HCT116 (cell line): ENCODE measurements at regions not wholly inside any gene's neighbourhood (a gene's known extent, or its start where the extent isn't known, plus 50 kb on each side); places are given as distances from the start of the nearest gene placed in this dataset.

ENCODE experiments used
- ATAC-seq: fragments of 200-7000 bp; cut with Tn5 transposase; 2 replicates; pipeline ENCODE4 v1.9.1; 2020; ENCODE audit warnings: mild to moderate bottlenecking, moderate library complexity
- BruUV-seq: library from RNA; stranded (reverse); fragments of 400-500 nt; replicated peaks from 2 replicates; lab custom pipeline; 2021; lab: Mats Ljungman, UMichigan
- CTCF ChIA-PET: fragments of 300-600 bp; sonication (Branson Sonifier 250); formaldehyde crosslinking; loops from one replicate; lab custom pipeline; 2021; ENCODE audit warnings: antibody characterized with exemption; lab: Charles Lee
- POLR2A ChIA-PET: fragments of 300-600, 350-600 bp; sonication (Branson Sonifier 250); formaldehyde crosslinking; loops from one replicate; lab custom pipeline; 2021; ENCODE audit warnings: antibody characterized with exemption; lab: Charles Lee
- RAD21 ChIA-PET, 2 experiments: fragments of 300-600 bp; sonication (Branson Sonifier 250); formaldehyde crosslinking; loops; one replicate each; lab custom pipeline; 2023; ENCODE audit warnings: low total read pairs in 2 of 2; ENCODE audit not compliant: uncharacterized antibody in 2 of 2, unreplicated experiment in 2 of 2, low non-redundant PET in 1 of 2; lab: Charles Lee
- DNase-seq: peaks from one replicate; pipeline ENCODE4 v3.0.0-alpha.2; 2010; ENCODE audit warnings: low read depth, low spot score
- H2AFZ ChIP-seq: fragments of 200-600 bp; shearing (Covaris generic), sonication (generic); 2 replicates; pipeline ENCODE4 v1.6.1; 2017; ENCODE audit warnings: low read depth, mixed run types, mixed read lengths, antibody characterized with exemption, low read length; ENCODE audit not compliant: poor library complexity, severe bottlenecking
- H3K27ac ChIP-seq: 2 replicates; pipeline ENCODE4 v1.5.1; 2012; ENCODE audit warnings: low read depth, low read length
- H3K27me3 ChIP-seq: fragments of 200-600 bp; sonication (generic); 2 replicates; pipeline ENCODE4 v1.6.1; 2016; ENCODE audit warnings: mixed run types, low read length, mixed read lengths; ENCODE audit not compliant: insufficient read depth
- H3K36me3 ChIP-seq, 2 experiments: fragments of 200-500 bp in 1 of 2; fragments of 200-600 bp in 1 of 2; sonication (Bioruptor generic) in 1 of 2; sonication (generic) in 1 of 2; 2 replicates each; pipeline versions ENCODE4 v1.5.1 to v1.6.1; 2014 to 2016; ENCODE audit warnings: low read length in 2 of 2, inconsistent platforms in 1 of 2, mixed read lengths in 1 of 2, mixed run types in 1 of 2; ENCODE audit not compliant: insufficient read depth in 2 of 2, control insufficient read depth in 1 of 2
- H3K4me1 ChIP-seq, 2 experiments: fragments of 200-600 bp in 1 of 2; sonication (generic) in 1 of 2; 2 replicates each; pipeline versions ENCODE4 v1.5.1 to v1.6.1; 2012 to 2017; ENCODE audit warnings: low read length in 2 of 2, inconsistent platforms in 1 of 2, mild to moderate bottlenecking in 1 of 2, mixed read lengths in 1 of 2, mixed run types in 1 of 2, moderate library complexity in 1 of 2; ENCODE audit not compliant: insufficient read depth in 2 of 2, control insufficient read depth in 1 of 2
- H3K4me2 ChIP-seq: fragments of 200-600 bp; sonication (generic); 2 replicates; pipeline ENCODE4 v1.6.1; 2017; ENCODE audit warnings: mixed run types, low read length, mixed read lengths
- H3K4me3 ChIP-seq, 2 experiments: fragments of 200-600 bp in 1 of 2; sonication (generic) in 1 of 2; replicated peaks in 1 of 2; 2 replicates each; pipeline ENCODE4 v1.5.1; 2011 to 2016; ENCODE audit warnings: low read length in 2 of 2, control low read depth in 1 of 2, low read depth in 1 of 2, mild to moderate bottlenecking in 1 of 2, mixed read lengths in 1 of 2, mixed run types in 1 of 2
- H3K79me2 ChIP-seq: fragments of 200-600 bp; sonication (generic); 2 replicates; pipeline ENCODE4 v1.6.1; 2017; ENCODE audit warnings: mild to moderate bottlenecking, mixed run types, low read length, moderate library complexity, mixed read lengths; ENCODE audit not compliant: insufficient read depth
- H3K9ac ChIP-seq: fragments of 200-600 bp; sonication (generic); 2 replicates; pipeline ENCODE4 v1.6.1; 2016; ENCODE audit warnings: low read length, mixed read lengths
- H3K9me2 ChIP-seq: fragments of 200-600 bp; sonication (generic), shearing (Covaris generic); 2 replicates; pipeline ENCODE4 v1.6.1; 2017; ENCODE audit warnings: mixed run types, mild to moderate bottlenecking, moderate library complexity; ENCODE audit not compliant: insufficient read depth
- H3K9me3 ChIP-seq, 2 experiments: fragments of 200-500 bp in 1 of 2; fragments of 200-600 bp in 1 of 2; sonication (Bioruptor generic) in 1 of 2; sonication (generic) in 1 of 2; 2 replicates each; pipeline ENCODE4 v1.6.1; 2014 to 2017; ENCODE audit warnings: low read length in 2 of 2, mixed read lengths in 2 of 2, inconsistent platforms in 1 of 2, low read depth in 1 of 2, mild to moderate bottlenecking in 1 of 2, mixed run types in 1 of 2, moderate library complexity in 1 of 2; ENCODE audit not compliant: control insufficient read depth in 1 of 2, insufficient read depth in 1 of 2
- H4K20me1 ChIP-seq: fragments of 200-600 bp; sonication (generic), shearing (Covaris generic); 2 replicates; pipeline ENCODE4 v1.6.1; 2017; ENCODE audit warnings: mixed run types, mild to moderate bottlenecking, moderate library complexity; ENCODE audit not compliant: insufficient read depth
- CEBPB ChIP-seq: IDR thresholded peaks from 2 replicates; pipeline ENCODE4 v1.6.1; 2012; ENCODE audit warnings: low read depth
- POLR2AphosphoS5 ChIP-seq: IDR thresholded peaks from 2 replicates; pipeline ENCODE4 v1.6.1; 2011; ENCODE audit warnings: mild to moderate bottlenecking, low read depth, low read length, moderate library complexity
- RAD21 ChIP-seq: IDR thresholded peaks from 2 replicates; pipeline ENCODE4 v1.6.1; 2012; ENCODE audit warnings: low read depth, mild to moderate bottlenecking
- SP1 ChIP-seq: IDR thresholded peaks from 2 replicates; pipeline ENCODE4 v1.6.1; 2012; ENCODE audit warnings: low read depth
- YY1 ChIP-seq: IDR thresholded peaks from 2 replicates; pipeline ENCODE4 v1.6.1; 2011; ENCODE audit warnings: low read length, low read depth, moderate library complexity, mild to moderate bottlenecking; ENCODE audit not compliant: insufficient replicate concordance; ENCODE audit errors: extremely low read depth
- intact Hi-C: fragments of 100-400 bp; cut with micrococcal nuclease; formaldehyde crosslinking; loops from 2 replicates; pipeline ENCODE4 v1.10.0; 2022
- TF ChIP-seq, protein P1 (sequence below), 3 experiments: fragments of 200-600 bp in 1 of 3; sonication (generic) in 1 of 3; IDR thresholded peaks in 2 of 3; conservative IDR thresholded peaks in 1 of 3; 2 replicates each; pipeline ENCODE4 v1.5.1; 2012 to 2017; ENCODE audit warnings: low read depth in 2 of 3, low read length in 2 of 3, antibody characterized with exemption in 1 of 3, borderline replicate concordance in 1 of 3, control low read depth in 1 of 3, mild to moderate bottlenecking in 1 of 3, mixed read lengths in 1 of 3, mixed run types in 1 of 3, moderate library complexity in 1 of 3; ENCODE audit not compliant: insufficient read depth in 1 of 3
- TF ChIP-seq, protein P2 (sequence below): IDR thresholded peaks from 2 replicates; pipeline ENCODE4 v1.6.1; 2012

DNA sequence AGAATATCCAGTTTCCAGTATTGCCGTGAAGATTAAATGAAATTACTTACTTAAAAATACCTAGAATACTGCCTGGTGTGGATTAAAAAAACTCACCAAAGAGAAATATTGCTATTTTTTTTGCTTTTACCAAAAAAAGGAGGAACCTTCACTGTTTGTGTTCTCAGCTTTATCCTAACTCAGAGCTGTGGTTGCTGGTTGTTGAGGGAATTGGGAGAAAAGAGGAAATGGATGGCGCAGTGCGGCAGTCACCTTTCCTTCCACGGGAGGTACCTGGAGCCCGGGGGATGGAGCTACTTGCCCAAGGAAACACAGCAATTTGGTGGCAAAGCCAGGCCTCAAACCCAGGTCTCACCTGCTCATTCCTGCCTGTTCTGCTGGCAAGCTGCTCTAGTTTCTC lies 270.3 kb downstream of the RPLP1 start (continued):
- TF ChIP-seq, protein P1, sequence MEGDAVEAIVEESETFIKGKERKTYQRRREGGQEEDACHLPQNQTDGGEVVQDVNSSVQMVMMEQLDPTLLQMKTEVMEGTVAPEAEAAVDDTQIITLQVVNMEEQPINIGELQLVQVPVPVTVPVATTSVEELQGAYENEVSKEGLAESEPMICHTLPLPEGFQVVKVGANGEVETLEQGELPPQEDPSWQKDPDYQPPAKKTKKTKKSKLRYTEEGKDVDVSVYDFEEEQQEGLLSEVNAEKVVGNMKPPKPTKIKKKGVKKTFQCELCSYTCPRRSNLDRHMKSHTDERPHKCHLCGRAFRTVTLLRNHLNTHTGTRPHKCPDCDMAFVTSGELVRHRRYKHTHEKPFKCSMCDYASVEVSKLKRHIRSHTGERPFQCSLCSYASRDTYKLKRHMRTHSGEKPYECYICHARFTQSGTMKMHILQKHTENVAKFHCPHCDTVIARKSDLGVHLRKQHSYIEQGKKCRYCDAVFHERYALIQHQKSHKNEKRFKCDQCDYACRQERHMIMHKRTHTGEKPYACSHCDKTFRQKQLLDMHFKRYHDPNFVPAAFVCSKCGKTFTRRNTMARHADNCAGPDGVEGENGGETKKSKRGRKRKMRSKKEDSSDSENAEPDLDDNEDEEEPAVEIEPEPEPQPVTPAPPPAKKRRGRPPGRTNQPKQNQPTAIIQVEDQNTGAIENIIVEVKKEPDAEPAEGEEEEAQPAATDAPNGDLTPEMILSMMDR (IDR thresholded peaks at IDR 0.05 in 2 of 3, conservative IDR thresholded peaks at IDR 0.05 in 1 of 3; ENCODE audit: borderline replicate concordance in 1 of 3, insufficient read depth in 1 of 3, low read depth in 2 of 3, low read length in 2 of 3), result no peak
- TF ChIP-seq CEBPB (no peak), RAD21 (no peak), SP1 (no peak), POLR2AphosphoS5 (no peak)
- TF ChIP-seq, all 23 proteins: peak for 0

DNA sequence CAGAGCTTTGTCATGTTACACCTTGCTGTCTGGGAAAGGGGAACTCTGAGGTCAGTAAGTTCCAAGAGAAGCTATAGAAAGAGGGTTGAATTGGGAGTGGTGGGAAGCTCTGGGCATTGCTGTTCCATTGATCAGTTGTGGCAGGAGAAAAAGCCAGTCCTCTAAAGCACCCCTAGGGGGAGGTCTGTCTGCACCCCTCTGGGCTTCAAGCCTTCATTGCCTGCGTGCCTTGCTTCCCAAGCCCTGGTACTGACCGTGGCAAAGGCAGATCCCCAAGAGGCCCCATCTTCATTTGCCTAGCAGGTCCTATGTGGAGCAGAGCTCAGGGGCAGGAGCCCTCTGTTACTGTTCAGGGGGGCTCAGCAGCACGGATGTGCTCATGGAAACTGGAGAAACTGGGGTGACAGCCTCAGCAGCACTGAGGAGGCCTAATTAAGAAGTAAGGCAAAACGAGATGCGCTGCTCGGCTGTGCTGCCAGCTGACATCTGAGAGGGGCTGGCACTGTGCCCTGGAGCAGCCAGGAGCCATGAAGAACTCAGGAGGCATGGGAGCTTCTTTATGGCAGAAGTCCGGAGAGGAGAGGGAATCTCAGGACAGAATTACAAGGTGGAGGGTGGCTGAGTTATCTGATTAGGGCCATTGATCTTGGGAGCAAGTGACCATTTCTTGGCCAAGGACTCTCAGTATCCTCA lies 270.9 kb downstream of the RPLP1 start:
- POLR2A ChIA-PET, result no interaction called here
- ATAC-seq (0 out of 2 replicates have a peak, but pooled peaks have one; percentile 40), DNase-seq (no peak)
- Histone ChIP-seq H3K9ac (no peak overlapping the region), H2AFZ (no peak overlapping the region), H3K27ac (no peak overlapping the region), H3K79me2 (no peaks in the 10 kb centered on the region), H3K36me3 (no peaks in the 10 kb centered on the region), H3K4me2 (no peak overlapping the region), H3K9me3 (no peaks in the 10 kb centered on the region), H3K4me1 (no peaks in the 10 kb centered on the region), H3K9me2 (no peaks in the 10 kb centered on the region), H3K4me3 (no peak overlapping the region), H4K20me1 (no peaks in the 10 kb centered on the region), H3K27me3 (no peaks in the 10 kb centered on the region)
- BruUV-seq, result no TSS peak
- TF ChIP-seq, protein P1 (IDR thresholded peaks at IDR 0.05 in 2 of 3, conservative IDR thresholded peaks at IDR 0.05 in 1 of 3; ENCODE audit: borderline replicate concordance in 1 of 3, insufficient read depth in 1 of 3, low read depth in 2 of 3, low read length in 2 of 3), result peak in 1 of 3 experiments; percentile 33; a peak in 2 of 6 replicates
- TF ChIP-seq, protein P2, sequence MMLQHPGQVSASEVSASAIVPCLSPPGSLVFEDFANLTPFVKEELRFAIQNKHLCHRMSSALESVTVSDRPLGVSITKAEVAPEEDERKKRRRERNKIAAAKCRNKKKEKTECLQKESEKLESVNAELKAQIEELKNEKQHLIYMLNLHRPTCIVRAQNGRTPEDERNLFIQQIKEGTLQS, result no peak
- no peak for TF ChIP-seq YY1
- intact Hi-C loops, result no loop called here
- CTCF ChIA-PET, result no interaction called here
- RAD21 ChIA-PET, result no interaction called here
